Cardiac muscle cell (in vitro differentiated cells and primary cell): ENCODE measurements at regions not wholly inside any gene's neighbourhood (a gene's known extent, or its start where the extent isn't known, plus 50 kb on each side); places are given as distances from the start of the nearest gene placed in this dataset.

ENCODE experiments used
- DNase-seq, 2 donors: peaks; one replicate each; pipeline versions ENCODE4 v3.0.0 to v3.0.0-alpha.2; 2010 to 2017; ENCODE audit warnings: low read depth in 1 of 2, low spot score in 1 of 2
- H3K27ac ChIP-seq: fragments of 200-600 bp; sonication (generic); 2 replicates; pipeline ENCODE4 v1.5.1; 2016
- H3K27me3 ChIP-seq: fragments of 200-600 bp; sonication (generic); 2 replicates; pipeline ENCODE4 v1.6.0; 2016; ENCODE audit warnings: control low read depth
- H3K36me3 ChIP-seq: fragments of 200-600 bp; sonication (generic); 2 replicates; pipeline ENCODE4 v1.5.1; 2016; ENCODE audit warnings: control low read depth
- H3K4me1 ChIP-seq: fragments of 200-600 bp; sonication (generic); 2 replicates; pipeline ENCODE4 v1.8.1; 2017; ENCODE audit warnings: low read depth, mild to moderate bottlenecking, mixed run types
- H3K4me3 ChIP-seq: fragments of 200-600 bp; sonication (generic); 2 replicates; pipeline ENCODE4 v1.5.1; 2016; ENCODE audit warnings: mild to moderate bottlenecking
- H3K9me3 ChIP-seq: fragments of 200-600 bp; sonication (generic); 2 replicates; pipeline ENCODE4 v1.5.1; 2017; ENCODE audit warnings: low read depth, mild to moderate bottlenecking, control low read depth
- CTCF ChIP-seq: IDR thresholded peaks from 2 replicates; pipeline ENCODE4 v1.5.1; 2012; ENCODE audit warnings: low read depth, mild to moderate bottlenecking, low read length

GRCh38 chr9:115495052-115495635 lies 377.2 kb upstream of the TNC start:
- H3K9me3 ChIP-seq, result no peaks in the 10 kb centered on the region
- H3K27me3 ChIP-seq, result no peaks in the 10 kb centered on the region
- H3K4me1 ChIP-seq, result peaks cover 6% of the 10 kb centered on the region
- no peak overlapping the region for H3K27ac ChIP-seq
- TF ChIP-seq CTCF, result no peak
- H3K36me3 ChIP-seq, result no peaks in the 10 kb centered on the region
- H3K4me3 ChIP-seq, result no peak overlapping the region
- DNase-seq, result peak in 1 of 2 donors; percentile 6

- TF ChIP-seq CTCF, result no peak
Measured at GRCh38 chr9:115495836-115496235, 377.9 kb upstream of the TNC start.

GRCh38 chr9:115498303-115498702 lies 380.3 kb upstream of the TNC start:
- no peak for DNase-seq
- H3K27ac ChIP-seq, result no peak overlapping the region
- TF ChIP-seq CTCF, result no peak
- H3K36me3 ChIP-seq, result no peaks in the 10 kb centered on the region
- H3K4me1 ChIP-seq, result peaks cover 6% of the 10 kb centered on the region
- no peaks in the 10 kb centered on the region for H3K27me3 ChIP-seq
- H3K4me3 ChIP-seq, result no peak overlapping the region
- no peaks in the 10 kb centered on the region for H3K9me3 ChIP-seq

More at GRCh38 chr9:115495836-115496235, 377.9 kb upstream of the TNC start:
- H3K4me3 ChIP-seq, result no peak overlapping the region
- no peaks in the 10 kb centered on the region for H3K27me3 ChIP-seq
- no peak for DNase-seq
- no peak overlapping the region for H3K27ac ChIP-seq
- no peaks in the 10 kb centered on the region for H3K36me3 ChIP-seq
- H3K9me3 ChIP-seq, result no peaks in the 10 kb centered on the region
- peaks cover 6% of the 10 kb centered on the region for H3K4me1 ChIP-seq

- Histone ChIP-seq H3K4me3 (no peak overlapping the region), H3K36me3 (no peaks in the 10 kb centered on the region), H3K27me3 (no peaks in the 10 kb centered on the region), H3K27ac (no peak overlapping the region), H3K4me1 (no peaks in the 10 kb centered on the region), H3K9me3 (no peaks in the 10 kb centered on the region)
- no peak for TF ChIP-seq CTCF
- no peak for DNase-seq
Measured at GRCh38 chr9:115507148-115507547, 389.2 kb upstream of the TNC start.

GRCh38 chr9:115513148-115513547 lies 395.2 kb upstream of the TNC start:
- H3K4me1 ChIP-seq, result peaks cover 3% of the 10 kb centered on the region
- no peak overlapping the region for H3K27ac ChIP-seq
- DNase-seq, result no peak
- no peak overlapping the region for H3K4me3 ChIP-seq
- no peaks in the 10 kb centered on the region for H3K9me3 ChIP-seq
- no peak for TF ChIP-seq CTCF
- no peaks in the 10 kb centered on the region for H3K27me3 ChIP-seq
- no peaks in the 10 kb centered on the region for H3K36me3 ChIP-seq
